ENCODE measurements at regions not wholly inside any gene's neighbourhood (a gene's known extent, or its start where the extent isn't known, plus 50 kb on each side); places are given as distances from the start of the nearest gene placed in this dataset.

DNA sequence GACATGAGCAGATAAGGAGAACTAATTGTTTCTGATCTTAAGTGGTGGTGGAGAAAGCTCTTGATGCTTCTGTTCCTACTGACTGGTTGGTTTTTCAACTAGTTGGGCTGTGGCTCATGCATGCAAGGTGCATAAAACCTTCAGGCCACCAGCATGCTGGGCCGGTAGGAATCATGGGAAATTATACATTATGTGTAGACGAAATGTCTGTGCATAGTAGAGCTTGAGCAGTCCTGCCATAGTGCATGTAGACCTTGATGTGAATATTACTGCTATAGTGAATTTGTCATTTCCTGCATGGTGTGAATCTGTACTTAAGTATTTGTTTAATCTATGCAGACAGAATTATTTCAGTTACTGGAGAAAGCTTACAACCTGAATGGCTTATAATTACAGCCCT, 433.6 kb upstream of the ADAMTSL1 start:
- CTCF ChIA-PET, result no interaction called here
- no peak overlapping the region for H3K27ac ChIP-seq (ENCODE audit: insufficient read depth in 1 of 2, low read depth in 1 of 2, low read length in 2 of 2, poor library complexity in 1 of 2, severe bottlenecking in 2 of 2)
- H3K27me3 ChIP-seq (replicated peaks in 2 of 5; ENCODE audit: control insufficient read depth in 4 of 5, insufficient read depth in 5 of 5, low read length in 4 of 5), result peaks cover 0 to under 1% (median 0%) of the 10 kb centered on the region in 5 experiments
- WGBS (ENCODE audit: insufficient coverage), result 100% methylated on average over 2 of the region's 2 CpGs
- no peaks in the 10 kb centered on the region for H3K9me3 ChIP-seq (ENCODE audit: control extremely low read depth in 1 of 5, control insufficient read depth in 4 of 5, insufficient read depth in 2 of 5, low read depth in 1 of 5, low read length in 4 of 5)
- no peak for DNase-seq
- H3K4me3 ChIP-seq (ENCODE audit: control insufficient read depth in 1 of 7, extremely low read depth in 1 of 7, insufficient read depth in 4 of 7, low read depth in 2 of 7, low read length in 6 of 7), result no peak overlapping the region
- POLR2A ChIA-PET, result no interaction called here
- no peaks in the 10 kb centered on the region for H3K36me3 ChIP-seq (ENCODE audit: control insufficient read depth in 4 of 4, insufficient read depth in 4 of 4, low read length in 3 of 4)
- H3K4me1 ChIP-seq (ENCODE audit: control extremely low read depth in 1 of 4, control insufficient read depth in 4 of 4, insufficient read depth in 4 of 4, low read length in 3 of 4), result no peaks in the 10 kb centered on the region

DNA sequence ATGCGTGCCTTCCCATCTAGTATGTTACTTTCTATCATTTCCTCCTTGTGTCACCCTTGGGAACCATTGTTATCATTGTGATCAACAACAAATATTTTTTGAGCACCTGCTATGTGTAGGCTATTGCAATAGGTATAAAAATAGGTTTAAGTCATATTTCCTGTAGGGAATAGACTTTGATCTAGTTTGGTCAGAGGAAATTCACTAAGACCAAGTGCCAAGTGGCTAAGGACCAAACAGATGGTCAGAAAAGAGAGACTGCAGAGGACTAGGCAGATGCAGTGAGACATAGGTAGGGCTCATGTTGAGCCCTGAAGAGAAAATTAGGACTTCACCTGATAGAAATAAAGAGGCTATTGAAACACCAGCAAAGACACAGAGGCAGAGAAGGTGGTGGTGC, 430.0 kb upstream of the ADAMTSL1 start:
- Histone ChIP-seq H3K4me1 (ENCODE audit: control extremely low read depth in 1 of 4, control insufficient read depth in 4 of 4, insufficient read depth in 4 of 4, low read length in 3 of 4) (no peaks in the 10 kb centered on the region), H3K27ac (ENCODE audit: insufficient read depth in 1 of 2, low read depth in 1 of 2, low read length in 2 of 2, poor library complexity in 1 of 2, severe bottlenecking in 2 of 2) (no peak overlapping the region), H3K9me3 (ENCODE audit: control extremely low read depth in 1 of 5, control insufficient read depth in 4 of 5, insufficient read depth in 2 of 5, low read depth in 1 of 5, low read length in 4 of 5) (no peaks in the 10 kb centered on the region), H3K36me3 (ENCODE audit: control insufficient read depth in 4 of 4, insufficient read depth in 4 of 4, low read length in 3 of 4) (no peaks in the 10 kb centered on the region), H3K27me3 (replicated peaks in 2 of 5; ENCODE audit: control insufficient read depth in 4 of 5, insufficient read depth in 5 of 5, low read length in 4 of 5) (no peaks in the 10 kb centered on the region), H3K4me3 (ENCODE audit: control insufficient read depth in 1 of 7, extremely low read depth in 1 of 7, insufficient read depth in 4 of 7, low read depth in 2 of 7, low read length in 6 of 7) (no peak overlapping the region)
- 100% methylated on average over 1 of the region's 1 CpG for WGBS (ENCODE audit: insufficient coverage)
- ChIA-PET POLR2A (no interaction called here), CTCF (no interaction called here)
- no peak for DNase-seq

DNA sequence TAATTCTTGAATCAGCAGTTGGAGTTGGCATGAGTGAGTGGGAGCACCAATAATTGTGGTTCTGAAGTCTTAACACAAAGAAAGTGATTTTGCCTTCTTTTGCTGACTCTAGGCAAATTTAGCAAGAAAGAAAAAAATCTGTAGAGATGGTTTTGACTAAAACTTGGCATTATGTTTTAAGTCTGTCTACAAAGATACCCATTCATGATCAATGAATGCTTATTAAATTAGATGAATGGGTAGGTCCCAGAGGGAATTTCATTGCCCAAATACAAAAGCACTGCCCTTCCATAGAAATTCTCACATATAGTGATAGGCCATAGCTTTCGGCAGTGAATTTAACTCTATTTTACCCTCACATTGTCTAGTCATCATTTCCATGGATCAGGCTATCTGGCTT, 428.6 kb upstream of the ADAMTSL1 start:
- no peaks in the 10 kb centered on the region for H3K9me3 ChIP-seq (ENCODE audit: control extremely low read depth in 1 of 5, control insufficient read depth in 4 of 5, insufficient read depth in 2 of 5, low read depth in 1 of 5, low read length in 4 of 5)
- H3K36me3 ChIP-seq (ENCODE audit: control insufficient read depth in 4 of 4, insufficient read depth in 4 of 4, low read length in 3 of 4), result no peaks in the 10 kb centered on the region
- H3K27ac ChIP-seq (ENCODE audit: insufficient read depth in 1 of 2, low read depth in 1 of 2, low read length in 2 of 2, poor library complexity in 1 of 2, severe bottlenecking in 2 of 2), result no peak overlapping the region
- no peaks in the 10 kb centered on the region for H3K27me3 ChIP-seq (replicated peaks in 2 of 5; ENCODE audit: control insufficient read depth in 4 of 5, insufficient read depth in 5 of 5, low read length in 4 of 5)
- ChIA-PET CTCF (no interaction called here), POLR2A (no interaction called here)
- no peaks in the 10 kb centered on the region for H3K4me1 ChIP-seq (ENCODE audit: control extremely low read depth in 1 of 4, control insufficient read depth in 4 of 4, insufficient read depth in 4 of 4, low read length in 3 of 4)
- DNase-seq, result no peak
- no peak overlapping the region for H3K4me3 ChIP-seq (ENCODE audit: control insufficient read depth in 1 of 7, extremely low read depth in 1 of 7, insufficient read depth in 4 of 7, low read depth in 2 of 7, low read length in 6 of 7)
- WGBS (ENCODE audit: insufficient coverage), result 80% methylated on average over 1 of the region's 1 CpG

DNA sequence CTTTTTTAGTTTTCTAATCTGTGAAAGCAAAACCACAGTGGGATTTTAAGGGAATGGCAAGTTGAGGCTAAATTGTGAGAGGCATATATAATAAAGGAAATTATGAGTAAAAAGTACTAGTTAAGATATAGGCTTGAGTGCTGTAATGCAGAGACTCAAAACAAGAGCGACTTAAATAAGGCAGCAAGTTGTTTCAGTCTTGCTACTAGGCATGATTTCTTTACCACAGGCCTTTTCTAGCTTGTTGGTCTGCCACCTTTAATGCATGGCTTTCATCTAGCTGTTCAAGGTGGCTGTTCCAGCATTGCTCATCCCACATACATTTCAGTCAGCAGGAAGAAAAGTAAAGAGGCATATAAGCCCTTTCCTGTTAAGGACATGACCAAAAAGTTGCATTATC, 427.9 kb upstream of the ADAMTSL1 start:
- H3K36me3 ChIP-seq (ENCODE audit: control insufficient read depth in 4 of 4, insufficient read depth in 4 of 4, low read length in 3 of 4), result no peaks in the 10 kb centered on the region
- no peaks in the 10 kb centered on the region for H3K4me1 ChIP-seq (ENCODE audit: control extremely low read depth in 1 of 4, control insufficient read depth in 4 of 4, insufficient read depth in 4 of 4, low read length in 3 of 4)
- ChIA-PET CTCF (no interaction called here), POLR2A (no interaction called here)
- H3K4me3 ChIP-seq (ENCODE audit: control insufficient read depth in 1 of 7, extremely low read depth in 1 of 7, insufficient read depth in 4 of 7, low read depth in 2 of 7, low read length in 6 of 7), result no peak overlapping the region
- no peak for DNase-seq
- H3K27ac ChIP-seq (ENCODE audit: insufficient read depth in 1 of 2, low read depth in 1 of 2, low read length in 2 of 2, poor library complexity in 1 of 2, severe bottlenecking in 2 of 2), result no peak overlapping the region
- H3K27me3 ChIP-seq (replicated peaks in 2 of 5; ENCODE audit: control insufficient read depth in 4 of 5, insufficient read depth in 5 of 5, low read length in 4 of 5), result no peaks in the 10 kb centered on the region
- no peaks in the 10 kb centered on the region for H3K9me3 ChIP-seq (ENCODE audit: control extremely low read depth in 1 of 5, control insufficient read depth in 4 of 5, insufficient read depth in 2 of 5, low read depth in 1 of 5, low read length in 4 of 5)
- WGBS (ENCODE audit: insufficient coverage), result 44% methylated on average over 1 of the region's 1 CpG

DNA sequence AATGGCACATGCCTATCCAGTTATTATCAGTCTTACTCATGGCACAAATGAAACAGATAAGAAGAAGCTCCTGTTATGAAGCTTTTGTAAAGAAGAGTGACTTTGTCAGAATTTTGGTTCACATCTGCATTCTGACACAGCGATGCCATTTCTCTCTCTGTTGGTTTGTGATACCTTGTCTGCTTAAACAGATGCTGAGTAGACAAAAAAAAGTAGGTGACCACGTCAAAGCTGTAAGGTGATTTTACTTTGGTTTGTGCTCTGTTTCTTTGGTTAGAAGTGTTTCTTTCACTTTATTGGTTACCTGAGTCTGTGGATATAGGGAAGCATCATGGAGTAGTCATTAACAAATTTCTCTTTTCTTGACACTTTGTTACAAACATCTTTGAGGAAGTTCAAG, 422.3 kb upstream of the ADAMTSL1 start:
- Histone ChIP-seq H3K27ac (ENCODE audit: insufficient read depth in 1 of 2, low read depth in 1 of 2, low read length in 2 of 2, poor library complexity in 1 of 2, severe bottlenecking in 2 of 2) (no peak overlapping the region), H3K9me3 (ENCODE audit: control extremely low read depth in 1 of 5, control insufficient read depth in 4 of 5, insufficient read depth in 2 of 5, low read depth in 1 of 5, low read length in 4 of 5) (no peaks in the 10 kb centered on the region), H3K4me1 (ENCODE audit: control extremely low read depth in 1 of 4, control insufficient read depth in 4 of 4, insufficient read depth in 4 of 4, low read length in 3 of 4) (peaks cover 0 to 21% (median 0%) of the 10 kb centered on the region in 4 experiments), H3K4me3 (ENCODE audit: control insufficient read depth in 1 of 7, extremely low read depth in 1 of 7, insufficient read depth in 4 of 7, low read depth in 2 of 7, low read length in 6 of 7) (no peak overlapping the region), H3K27me3 (replicated peaks in 2 of 5; ENCODE audit: control insufficient read depth in 4 of 5, insufficient read depth in 5 of 5, low read length in 4 of 5) (no peaks in the 10 kb centered on the region), H3K36me3 (ENCODE audit: control insufficient read depth in 4 of 4, insufficient read depth in 4 of 4, low read length in 3 of 4) (no peaks in the 10 kb centered on the region)
- ChIA-PET POLR2A (no interaction called here), CTCF (no interaction called here)
- no peak for DNase-seq
- 100% methylated on average over 1 of the region's 2 CpGs for WGBS (ENCODE audit: insufficient coverage)

DNA sequence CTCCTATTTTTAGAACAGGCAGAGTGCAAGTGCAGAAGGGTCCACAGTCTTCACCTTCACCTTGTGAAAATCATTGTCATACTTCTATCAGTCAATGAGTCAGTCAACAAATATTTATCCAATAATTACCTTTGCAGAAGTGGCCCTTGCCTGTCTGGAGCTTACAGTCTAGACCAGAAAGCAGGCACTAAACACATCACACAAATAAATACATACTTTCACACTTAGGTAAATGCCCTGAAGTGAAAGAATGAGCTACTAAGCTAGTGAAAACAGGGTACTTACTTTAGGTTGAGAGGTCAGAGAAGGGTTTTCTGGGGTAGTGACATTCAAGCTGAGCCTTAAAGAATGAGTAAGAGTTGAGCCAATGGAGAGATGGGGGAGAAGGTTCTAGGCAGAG, 421.9 kb upstream of the ADAMTSL1 start:
- Histone ChIP-seq H3K27me3 (replicated peaks in 2 of 5; ENCODE audit: control insufficient read depth in 4 of 5, insufficient read depth in 5 of 5, low read length in 4 of 5) (no peaks in the 10 kb centered on the region), H3K36me3 (ENCODE audit: control insufficient read depth in 4 of 4, insufficient read depth in 4 of 4, low read length in 3 of 4) (no peaks in the 10 kb centered on the region), H3K4me1 (ENCODE audit: control extremely low read depth in 1 of 4, control insufficient read depth in 4 of 4, insufficient read depth in 4 of 4, low read length in 3 of 4) (peaks cover 0 to 25% (median 0%) of the 10 kb centered on the region in 4 experiments), H3K9me3 (ENCODE audit: control extremely low read depth in 1 of 5, control insufficient read depth in 4 of 5, insufficient read depth in 2 of 5, low read depth in 1 of 5, low read length in 4 of 5) (no peaks in the 10 kb centered on the region), H3K4me3 (ENCODE audit: control insufficient read depth in 1 of 7, extremely low read depth in 1 of 7, insufficient read depth in 4 of 7, low read depth in 2 of 7, low read length in 6 of 7) (no peak overlapping the region), H3K27ac (ENCODE audit: insufficient read depth in 1 of 2, low read depth in 1 of 2, low read length in 2 of 2, poor library complexity in 1 of 2, severe bottlenecking in 2 of 2) (no peak overlapping the region)
- POLR2A ChIA-PET, result no interaction called here
- no peak for DNase-seq
- CTCF ChIA-PET, result no interaction called here

DNA sequence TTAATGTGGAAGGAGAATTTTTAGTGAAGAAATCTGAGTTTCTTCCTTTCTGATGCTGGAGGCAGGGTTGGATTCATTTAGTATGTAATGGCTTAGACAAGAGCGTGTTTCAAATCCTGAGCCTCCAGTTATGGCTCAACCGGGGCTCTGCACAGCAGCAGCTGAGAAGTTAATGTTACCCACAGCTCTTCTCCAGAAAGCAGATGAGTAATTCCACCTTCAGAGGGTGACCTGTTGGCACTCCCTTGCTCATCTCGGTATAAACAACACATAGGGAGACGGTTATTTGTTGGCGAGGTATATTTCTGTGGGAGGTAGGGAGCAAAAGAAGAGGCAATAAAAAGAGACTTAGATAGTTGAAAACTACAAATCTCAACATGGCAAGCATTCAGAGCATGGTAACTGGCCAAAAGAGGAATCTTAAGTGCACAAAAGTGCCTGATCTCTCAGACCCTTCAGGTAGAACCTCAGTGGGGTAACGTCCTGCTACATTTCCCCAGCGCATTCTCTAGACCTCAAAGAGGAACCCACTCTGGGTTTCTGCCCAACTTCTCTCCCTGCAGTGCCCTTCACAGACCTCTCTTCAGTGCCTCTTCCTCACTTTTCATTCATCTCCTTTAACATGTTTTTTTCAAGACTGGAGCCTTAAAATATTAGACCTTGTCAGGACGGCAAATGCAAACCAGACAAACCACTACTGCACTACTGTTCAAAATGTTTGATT, 417.5 kb upstream of the ADAMTSL1 start:
- Histone ChIP-seq H3K4me3 (ENCODE audit: control insufficient read depth in 1 of 7, extremely low read depth in 1 of 7, insufficient read depth in 4 of 7, low read depth in 2 of 7, low read length in 6 of 7) (no peak overlapping the region), H3K9me3 (ENCODE audit: control extremely low read depth in 1 of 5, control insufficient read depth in 4 of 5, insufficient read depth in 2 of 5, low read depth in 1 of 5, low read length in 4 of 5) (no peaks in the 10 kb centered on the region), H3K27me3 (replicated peaks in 2 of 5; ENCODE audit: control insufficient read depth in 4 of 5, insufficient read depth in 5 of 5, low read length in 4 of 5) (no peaks in the 10 kb centered on the region), H3K27ac (ENCODE audit: insufficient read depth in 1 of 2, low read depth in 1 of 2, low read length in 2 of 2, poor library complexity in 1 of 2, severe bottlenecking in 2 of 2) (no peak overlapping the region), H3K36me3 (ENCODE audit: control insufficient read depth in 4 of 4, insufficient read depth in 4 of 4, low read length in 3 of 4) (no peaks in the 10 kb centered on the region), H3K4me1 (ENCODE audit: control extremely low read depth in 1 of 4, control insufficient read depth in 4 of 4, insufficient read depth in 4 of 4, low read length in 3 of 4) (peaks cover 0 to 40% (median 0%) of the 10 kb centered on the region in 4 experiments)
- CTCF ChIA-PET, result no interaction called here
- DNase-seq, result no peak
- 23% methylated on average over 3 of the region's 8 CpGs for WGBS (ENCODE audit: insufficient coverage)
- POLR2A ChIA-PET, result no interaction called here

All from common myeloid progenitor, CD34-positive (primary cell).